GM12873 (cell line): ENCODE measurements at regions not wholly inside any gene's neighbourhood (a gene's known extent, or its start where the extent isn't known, plus 50 kb on each side); places are given as distances from the start of the nearest gene placed in this dataset.

Experiments used
- TF ChIP-seq, protein P1 (sequence below): IDR thresholded peaks from 2 replicates; pipeline ENCODE4 v1.5.1; 2012; ENCODE audit warnings: low read depth, mild to moderate bottlenecking, moderate library complexity, low read length, control low read depth; ENCODE audit not compliant: insufficient read depth; ENCODE audit errors: missing control alignments

DNA sequence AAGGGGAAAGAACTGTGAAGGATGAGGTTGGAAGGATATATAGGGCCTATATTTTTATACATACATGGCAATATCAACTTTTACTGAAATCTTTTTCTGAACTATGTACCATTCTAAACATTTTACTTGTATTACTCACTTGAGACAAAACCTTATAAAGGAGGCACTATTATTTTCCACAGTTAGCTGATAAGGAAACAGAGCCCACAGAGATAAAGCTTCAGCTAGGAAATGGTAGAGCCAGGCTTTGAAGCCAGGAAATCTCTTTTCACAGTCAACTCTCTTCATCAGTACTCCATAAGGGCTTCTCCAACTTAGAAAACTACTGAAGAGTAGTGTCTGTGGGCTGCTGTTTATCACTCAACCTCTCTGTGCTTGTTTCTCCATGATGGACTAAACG is 613.7 kb downstream of the PRELID2 start:
- TF ChIP-seq, protein P1, sequence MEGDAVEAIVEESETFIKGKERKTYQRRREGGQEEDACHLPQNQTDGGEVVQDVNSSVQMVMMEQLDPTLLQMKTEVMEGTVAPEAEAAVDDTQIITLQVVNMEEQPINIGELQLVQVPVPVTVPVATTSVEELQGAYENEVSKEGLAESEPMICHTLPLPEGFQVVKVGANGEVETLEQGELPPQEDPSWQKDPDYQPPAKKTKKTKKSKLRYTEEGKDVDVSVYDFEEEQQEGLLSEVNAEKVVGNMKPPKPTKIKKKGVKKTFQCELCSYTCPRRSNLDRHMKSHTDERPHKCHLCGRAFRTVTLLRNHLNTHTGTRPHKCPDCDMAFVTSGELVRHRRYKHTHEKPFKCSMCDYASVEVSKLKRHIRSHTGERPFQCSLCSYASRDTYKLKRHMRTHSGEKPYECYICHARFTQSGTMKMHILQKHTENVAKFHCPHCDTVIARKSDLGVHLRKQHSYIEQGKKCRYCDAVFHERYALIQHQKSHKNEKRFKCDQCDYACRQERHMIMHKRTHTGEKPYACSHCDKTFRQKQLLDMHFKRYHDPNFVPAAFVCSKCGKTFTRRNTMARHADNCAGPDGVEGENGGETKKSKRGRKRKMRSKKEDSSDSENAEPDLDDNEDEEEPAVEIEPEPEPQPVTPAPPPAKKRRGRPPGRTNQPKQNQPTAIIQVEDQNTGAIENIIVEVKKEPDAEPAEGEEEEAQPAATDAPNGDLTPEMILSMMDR, result no peak

DNA sequence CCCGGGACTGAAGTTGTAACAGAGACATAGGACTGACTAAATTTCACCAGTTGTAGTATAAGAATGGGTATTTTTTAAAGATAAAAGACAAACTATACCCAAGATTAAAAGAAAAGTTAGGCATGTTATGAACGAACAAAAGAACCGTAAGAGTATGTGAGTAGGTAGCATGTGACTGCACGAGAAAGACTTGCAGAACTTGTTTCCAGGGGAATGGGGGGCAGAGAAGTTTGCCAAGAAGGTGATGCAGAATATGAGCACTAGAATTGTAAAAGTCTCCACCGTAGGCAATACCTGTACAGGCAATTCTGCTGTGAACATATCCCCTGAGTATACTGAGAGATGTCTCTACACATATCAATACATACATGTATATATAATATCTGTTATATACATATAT is 614.7 kb downstream of the PRELID2 start:
- TF ChIP-seq, protein P1, result no peak

DNA sequence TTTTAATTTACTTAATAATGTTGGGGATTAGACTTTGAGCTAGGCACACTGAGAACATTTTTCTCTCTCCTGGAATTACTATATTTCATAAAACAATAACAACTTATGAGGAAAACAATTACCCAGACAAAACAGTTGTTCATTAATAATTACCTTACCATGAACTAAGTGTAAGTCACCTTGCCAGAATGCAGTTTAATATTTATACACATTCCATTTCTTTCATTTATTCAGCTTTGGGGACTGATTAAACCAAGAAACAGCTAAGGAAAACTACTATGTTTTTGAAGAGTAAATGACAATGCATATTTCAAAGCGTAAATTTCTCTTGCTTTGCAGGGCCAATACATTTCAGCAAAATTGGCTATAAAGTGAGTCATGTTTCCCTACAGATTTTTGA is 616.2 kb downstream of the PRELID2 start:
- TF ChIP-seq, protein P1, result no peak

DNA sequence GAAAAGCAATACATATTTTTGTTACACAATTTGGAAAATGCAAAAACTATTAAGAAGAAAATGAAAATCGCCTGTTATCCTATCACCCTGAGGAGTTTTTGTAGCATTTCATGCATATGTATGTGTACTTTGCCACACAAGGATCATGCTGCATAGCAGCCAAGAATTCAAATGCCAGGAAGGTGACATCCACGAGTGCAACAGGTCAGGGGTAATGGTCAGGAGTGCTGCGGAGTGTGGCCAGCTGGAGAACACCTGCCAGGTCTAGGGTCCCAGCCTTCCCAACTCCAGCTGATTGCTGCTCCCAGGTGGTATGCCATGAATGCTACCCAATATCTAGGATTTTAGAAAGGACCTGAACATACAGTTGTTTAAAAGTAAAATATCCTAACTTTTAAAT is 617.1 kb downstream of the PRELID2 start:
- TF ChIP-seq, protein P1, result no peak

DNA sequence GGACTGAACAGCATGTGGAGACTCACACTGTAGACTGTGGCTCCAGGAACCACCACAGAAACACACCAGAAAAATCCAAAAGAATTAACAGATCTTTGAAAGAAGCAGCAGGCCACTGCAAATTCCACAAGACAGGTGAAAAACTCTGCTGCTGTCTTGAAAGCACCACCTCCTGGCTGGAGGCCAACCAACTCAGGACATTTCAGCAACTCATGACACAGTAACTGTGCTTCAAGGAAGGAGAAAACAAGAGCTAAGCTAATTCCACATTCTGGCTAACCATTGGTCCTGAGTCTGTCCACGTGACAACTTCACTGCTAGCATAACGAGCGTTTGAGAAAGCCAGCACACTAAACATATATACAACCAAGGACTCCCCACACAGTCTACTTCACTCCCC is 625.1 kb downstream of the PRELID2 start:
- TF ChIP-seq, protein P1, result no peak

DNA sequence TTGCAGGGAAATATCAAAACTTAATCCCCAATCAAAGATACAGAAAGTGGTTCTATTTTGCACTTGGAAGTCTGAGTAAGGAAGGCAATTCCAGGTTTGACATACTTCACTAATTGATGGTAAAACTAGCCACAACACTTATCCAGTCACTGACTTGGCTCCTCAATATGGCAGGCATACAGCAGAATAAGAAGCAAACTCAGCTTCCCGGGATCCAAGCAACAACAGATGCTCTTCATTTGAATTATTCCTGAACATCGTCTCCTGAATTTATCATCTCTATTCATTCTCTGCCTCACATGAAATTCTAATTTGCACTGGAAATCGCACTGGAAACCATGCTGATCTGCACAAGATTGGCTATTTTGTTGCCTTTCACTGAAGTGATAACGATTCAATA is 629.6 kb downstream of the PRELID2 start:
- TF ChIP-seq, protein P1, result no peak

DNA sequence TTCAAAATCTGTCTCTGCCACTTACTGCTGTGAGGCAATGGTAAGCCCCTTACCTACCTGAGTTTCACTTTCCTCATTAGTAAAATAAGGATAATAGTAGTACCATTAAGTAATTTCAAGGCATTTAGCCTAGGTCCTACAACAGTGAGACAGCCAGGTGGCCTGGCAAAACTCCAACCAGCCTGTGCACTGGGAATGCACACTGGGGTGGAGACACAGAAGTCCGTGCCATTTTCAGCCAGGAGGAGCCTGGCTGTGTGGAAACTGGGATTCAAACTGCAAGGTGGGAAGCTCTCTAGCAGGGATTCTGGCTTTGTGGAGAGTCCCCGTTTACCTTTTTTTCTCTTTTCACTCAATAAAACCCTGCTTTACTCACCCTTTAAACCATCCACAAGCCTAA is 630.4 kb downstream of the PRELID2 start:
- TF ChIP-seq, protein P1, result no peak
